GM12873 (cell line): ENCODE measurements at regions not wholly inside any gene's neighbourhood (a gene's known extent, or its start where the extent isn't known, plus 50 kb on each side); places are given as distances from the start of the nearest gene placed in this dataset.

Experiments
- CTCF ChIP-seq: IDR thresholded peaks from 2 replicates; pipeline ENCODE4 v1.5.1; 2012; ENCODE audit warnings: low read depth, mild to moderate bottlenecking, moderate library complexity, low read length, control low read depth; ENCODE audit not compliant: insufficient read depth; ENCODE audit errors: missing control alignments

GRCh38 chr7:155880721-155881120 is 68.5 kb upstream of the SHH start:
- no peak for TF ChIP-seq CTCF

GRCh38 chr7:155879592-155879991 is 67.3 kb upstream of the SHH start:
- no peak for TF ChIP-seq CTCF

- TF ChIP-seq CTCF: no peak
These were observed 66.4 kb upstream of the SHH start for GRCh38 chr7:155878674-155879073.

GRCh38 chr7:155878250-155878649 is 66.0 kb upstream of the SHH start:
- no peak for TF ChIP-seq CTCF

GRCh38 chr7:155877167-155877566 is 64.9 kb upstream of the SHH start:
- TF ChIP-seq CTCF: no peak

- no peak for TF ChIP-seq CTCF
These were observed 62.1 kb upstream of the SHH start for GRCh38 chr7:155874411-155874810.

- no peak for TF ChIP-seq CTCF
These were observed 61.7 kb upstream of the SHH start for GRCh38 chr7:155874010-155874409.
